ENCODE measurements at regions not wholly inside any gene's neighbourhood (a gene's known extent, or its start where the extent isn't known, plus 50 kb on each side); places are given as distances from the start of the nearest gene placed in this dataset.

- TF ChIP-seq, protein P1, sequence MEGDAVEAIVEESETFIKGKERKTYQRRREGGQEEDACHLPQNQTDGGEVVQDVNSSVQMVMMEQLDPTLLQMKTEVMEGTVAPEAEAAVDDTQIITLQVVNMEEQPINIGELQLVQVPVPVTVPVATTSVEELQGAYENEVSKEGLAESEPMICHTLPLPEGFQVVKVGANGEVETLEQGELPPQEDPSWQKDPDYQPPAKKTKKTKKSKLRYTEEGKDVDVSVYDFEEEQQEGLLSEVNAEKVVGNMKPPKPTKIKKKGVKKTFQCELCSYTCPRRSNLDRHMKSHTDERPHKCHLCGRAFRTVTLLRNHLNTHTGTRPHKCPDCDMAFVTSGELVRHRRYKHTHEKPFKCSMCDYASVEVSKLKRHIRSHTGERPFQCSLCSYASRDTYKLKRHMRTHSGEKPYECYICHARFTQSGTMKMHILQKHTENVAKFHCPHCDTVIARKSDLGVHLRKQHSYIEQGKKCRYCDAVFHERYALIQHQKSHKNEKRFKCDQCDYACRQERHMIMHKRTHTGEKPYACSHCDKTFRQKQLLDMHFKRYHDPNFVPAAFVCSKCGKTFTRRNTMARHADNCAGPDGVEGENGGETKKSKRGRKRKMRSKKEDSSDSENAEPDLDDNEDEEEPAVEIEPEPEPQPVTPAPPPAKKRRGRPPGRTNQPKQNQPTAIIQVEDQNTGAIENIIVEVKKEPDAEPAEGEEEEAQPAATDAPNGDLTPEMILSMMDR (IDR thresholded peaks at IDR 0.05; ENCODE audit: low read depth, low read length), result no peak
- TF ChIP-seq EZH2phosphoT487 (IDR thresholded peaks at IDR 0.05; ENCODE audit: low read depth), result no peak
Measured at GRCh38 chr4:12084690-12085089, 656.0 kb upstream of the HS3ST1 start.

GRCh38 chr4:12071316-12071715, 642.6 kb upstream of the HS3ST1 start:
- H3K4me1 ChIP-seq (ENCODE audit: low read length), result peaks cover 9% of the 10 kb centered on the region
- H3K27ac ChIP-seq (ENCODE audit: low read length), result no peak overlapping the region
- no peaks in the 10 kb centered on the region for H4K20me1 ChIP-seq (ENCODE audit: insufficient read depth, low read length)
- H3K36me3 ChIP-seq (replicated peaks; ENCODE audit: low read depth, low read length), result no peaks in the 10 kb centered on the region
- no peaks in the 10 kb centered on the region for H3K27me3 ChIP-seq (ENCODE audit: low read depth, low read length)
- H3K9ac ChIP-seq (ENCODE audit: low read length), result no peak overlapping the region
- no peaks in the 10 kb centered on the region for H3K79me2 ChIP-seq (ENCODE audit: low read length)
- no peak overlapping the region for H2AFZ ChIP-seq (ENCODE audit: low read depth, low read length)
- no peak overlapping the region for H3K4me2 ChIP-seq (ENCODE audit: low read length)
- TF ChIP-seq, protein P1 (IDR thresholded peaks at IDR 0.05; ENCODE audit: low read depth, low read length), result no peak
- TF ChIP-seq EZH2phosphoT487 (IDR thresholded peaks at IDR 0.05; ENCODE audit: low read depth), result no peak
- H3K9me3 ChIP-seq (ENCODE audit: insufficient read depth, low read length), result no peaks in the 10 kb centered on the region
- H3K4me3 ChIP-seq (ENCODE audit: low read length), result no peak overlapping the region

More at GRCh38 chr4:12084690-12085089, 656.0 kb upstream of the HS3ST1 start:
- no peak overlapping the region for H3K9ac ChIP-seq (ENCODE audit: low read length)
- no peaks in the 10 kb centered on the region for H3K36me3 ChIP-seq (replicated peaks; ENCODE audit: low read depth, low read length)
- no peak overlapping the region for H2AFZ ChIP-seq (ENCODE audit: low read depth, low read length)
- H3K9me3 ChIP-seq (ENCODE audit: insufficient read depth, low read length), result peaks cover 6% of the 10 kb centered on the region; the same call in 1 of the 2 replicates
- H3K4me3 ChIP-seq (ENCODE audit: low read length), result no peak overlapping the region
- no peak overlapping the region for H3K4me2 ChIP-seq (ENCODE audit: low read length)
- no peaks in the 10 kb centered on the region for H3K79me2 ChIP-seq (ENCODE audit: low read length)
- H4K20me1 ChIP-seq (ENCODE audit: insufficient read depth, low read length), result no peaks in the 10 kb centered on the region
- no peaks in the 10 kb centered on the region for H3K27me3 ChIP-seq (ENCODE audit: low read depth, low read length)
- H3K4me1 ChIP-seq (ENCODE audit: low read length), result no peaks in the 10 kb centered on the region
- no peak overlapping the region for H3K27ac ChIP-seq (ENCODE audit: low read length)

GRCh38 chr4:12053966-12054365, 625.3 kb upstream of the HS3ST1 start:
- Histone ChIP-seq H3K4me2 (ENCODE audit: low read length) (no peak overlapping the region), H3K9ac (ENCODE audit: low read length) (no peak overlapping the region), H2AFZ (ENCODE audit: low read depth, low read length) (no peak overlapping the region), H3K36me3 (replicated peaks; ENCODE audit: low read depth, low read length) (no peaks in the 10 kb centered on the region), H4K20me1 (ENCODE audit: insufficient read depth, low read length) (no peaks in the 10 kb centered on the region), H3K4me3 (ENCODE audit: low read length) (no peak overlapping the region), H3K79me2 (ENCODE audit: low read length) (no peaks in the 10 kb centered on the region), H3K27ac (ENCODE audit: low read length) (no peak overlapping the region), H3K27me3 (ENCODE audit: low read depth, low read length) (no peaks in the 10 kb centered on the region), H3K4me1 (ENCODE audit: low read length) (no peaks in the 10 kb centered on the region), H3K9me3 (ENCODE audit: insufficient read depth, low read length) (no peaks in the 10 kb centered on the region)
- TF ChIP-seq, protein P1 (IDR thresholded peaks at IDR 0.05; ENCODE audit: low read depth, low read length), result no peak
- no peak for TF ChIP-seq EZH2phosphoT487 (IDR thresholded peaks at IDR 0.05; ENCODE audit: low read depth)

GRCh38 chr4:12053556-12053955, 624.9 kb upstream of the HS3ST1 start:
- no peaks in the 10 kb centered on the region for H4K20me1 ChIP-seq (ENCODE audit: insufficient read depth, low read length)
- no peak overlapping the region for H3K9ac ChIP-seq (ENCODE audit: low read length)
- no peaks in the 10 kb centered on the region for H3K36me3 ChIP-seq (replicated peaks; ENCODE audit: low read depth, low read length)
- no peak overlapping the region for H2AFZ ChIP-seq (ENCODE audit: low read depth, low read length)
- H3K4me1 ChIP-seq (ENCODE audit: low read length), result no peaks in the 10 kb centered on the region
- H3K4me3 ChIP-seq (ENCODE audit: low read length), result no peak overlapping the region
- no peak for TF ChIP-seq EZH2phosphoT487 (IDR thresholded peaks at IDR 0.05; ENCODE audit: low read depth)
- TF ChIP-seq, protein P1 (IDR thresholded peaks at IDR 0.05; ENCODE audit: low read depth, low read length), result no peak
- no peak overlapping the region for H3K4me2 ChIP-seq (ENCODE audit: low read length)
- H3K27me3 ChIP-seq (ENCODE audit: low read depth, low read length), result no peaks in the 10 kb centered on the region
- no peak overlapping the region for H3K27ac ChIP-seq (ENCODE audit: low read length)
- H3K9me3 ChIP-seq (ENCODE audit: insufficient read depth, low read length), result no peaks in the 10 kb centered on the region
- H3K79me2 ChIP-seq (ENCODE audit: low read length), result no peaks in the 10 kb centered on the region
